Heart left ventricle (tissue), 16 donors: ENCODE measurements at regions not wholly inside any gene's neighbourhood (a gene's known extent, or its start where the extent isn't known, plus 50 kb on each side); places are given as distances from the start of the nearest gene placed in this dataset.

Experiments
- ATAC-seq, 4 donors: fragments of 200-7000 bp; cut with Tn5 transposase; one replicate each; pipeline ENCODE4 v1.9.1; 2020 to 2022; ENCODE audit warnings: moderate library complexity in 4 of 4, mild to moderate bottlenecking in 3 of 4, moderate number of reproducible peaks in 1 of 4
- DNase-seq, 5 donors: peaks; one replicate each; pipeline ENCODE4 v3.0.0-alpha.2; 2020
- H3K27ac ChIP-seq, 12 donors: fragments of 200-600 bp; sonication (generic) in 4 of 12; one replicate each; pipeline versions ENCODE4 v1.5.0 to v1.8.0; 2016 to 2022; ENCODE audit warnings: mild to moderate bottlenecking in 2 of 12
- H3K27me3 ChIP-seq, 9 donors: fragments of 200-600 bp; sonication (generic) in 2 of 9; one replicate each; pipeline versions ENCODE4 v1.5.1 to v1.8.0; 2016 to 2022; ENCODE audit warnings: mild to moderate bottlenecking in 3 of 9
- H3K36me3 ChIP-seq, 9 donors: fragments of 200-600 bp; sonication (generic) in 2 of 9; one replicate each; pipeline versions ENCODE4 v1.5.0 to v1.8.0; 2018 to 2022; ENCODE audit warnings: mild to moderate bottlenecking in 2 of 9
- H3K4me1 ChIP-seq, 12 donors: fragments of 200-600 bp; sonication (generic) in 4 of 12; one replicate each; pipeline versions ENCODE4 v1.5.0 to v1.8.0; 2016 to 2022; ENCODE audit warnings: mild to moderate bottlenecking in 3 of 12
- H3K4me3 ChIP-seq, 12 donors: fragments of 200-600 bp; sonication (generic) in 4 of 12; one replicate each; pipeline versions ENCODE4 v1.5.0 to v1.8.0; 2017 to 2022; ENCODE audit warnings: mild to moderate bottlenecking in 9 of 12, moderate library complexity in 4 of 12
- H3K9me3 ChIP-seq, 12 donors: fragments of 200-600 bp; sonication (generic) in 4 of 12; one replicate each; pipeline versions ENCODE4 v1.5.0 to v1.8.0; 2016 to 2022; ENCODE audit warnings: mild to moderate bottlenecking in 1 of 12
- POLR2A ChIP-seq, 2 donors: fragments of 450-650 bp; IDR thresholded peaks; one replicate each; pipeline ENCODE4 v1.6.1; 2017; ENCODE audit warnings: antibody characterized with exemption in 2 of 2, mild to moderate bottlenecking in 2 of 2, moderate library complexity in 2 of 2
- WGBS, 4 donors: extraction: QIAGEN DNeasy Blood & Tissue Kit in 2 of 4; methylation state at CpG; one replicate each; pipeline versions ENCODE4 v1.1.5 to v1.1.7; 2013 to 2018; 5-methylcytosine and 5-hydroxymethylcytosine counted together
- intact Hi-C, 10 donors: fragments of 100-400 bp; cut with DNase I; formaldehyde crosslinking; loops; one replicate each; pipeline versions ENCODE4 v1.11.1 to v1.14.2; 2022
- TF ChIP-seq, protein P1 (sequence below), 12 donors: fragments of 200-600 bp; sonication (generic) in 4 of 12; IDR thresholded peaks; one replicate each; pipeline versions ENCODE4 v1.5.0 to v1.8.0; 2018 to 2022; ENCODE audit warnings: antibody characterized with exemption in 12 of 12, mild to moderate bottlenecking in 5 of 12
- donor health status: ischemic (EF 13 %, LVEDD 7.1; RV severe dilation, severe dysfunction).
- donor health status: healthy with polysubstance abuse.
- donor health status: DM: no; HTN: yes; CAD: no.
- donor health status: DM: no; HTN: no; CAD: no.
- donor health status: ischemic (EF 25% LVEDD 6.9; RV normal size, moderate dysfunction).
- donor health status: ischemic (EF 25% LVEDD 5.7; RV mildly dilated, moderate dysfunction).
- donor health status: healthy.
- donor health status: DM: yes; HTN: yes; CAD: no.
- donor health status: ischemic (EF 35%, LVEDD 5.7; RV mildly dilated, moderate dysfunction).
- donor health status: nonischemic (EF 11% LVEDD 7.7; RV severe dilation, severe dysfunction).
- donor health status: DM: yes; HTN: yes; CAD: no.
- donor health status: PGD.
- donor health status: ischemic (EF 29% LVEDD 5.4; RV normal size, mild dysfunction).
- donor health status: nonischemic (EF 23%, LVEDD 6.1; RV moderate dilation, normal function).

DNA sequence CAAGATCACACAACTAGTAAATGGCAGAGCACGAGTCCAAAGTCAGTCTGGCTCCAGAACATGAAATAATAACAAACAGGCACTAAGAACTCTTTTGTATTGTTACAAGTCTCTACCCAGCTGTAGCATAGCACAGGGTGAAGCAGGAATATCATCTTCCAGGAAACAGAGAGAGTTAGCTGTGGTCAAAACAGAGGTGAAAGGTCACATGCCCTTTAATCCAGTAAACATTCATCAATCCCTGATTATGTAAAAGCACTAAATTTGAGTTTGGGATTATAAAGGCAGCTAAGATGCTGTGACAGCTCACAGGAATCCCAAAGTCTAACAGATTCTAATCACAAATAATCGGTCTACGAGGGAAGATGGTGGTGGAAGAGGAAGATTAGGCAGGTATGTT lies 133.0 kb upstream of the ASTN2 start:
- Histone ChIP-seq H3K27me3 (peaks cover 0 to 15% (median 0%) of the 10 kb centered on the region in 9 donors), H3K4me1 (peaks cover 0 to 4% (median 0%) of the 10 kb centered on the region in 12 donors), H3K9me3 (no peaks in the 10 kb centered on the region), H3K27ac (no peak overlapping the region), H3K36me3 (no peaks in the 10 kb centered on the region), H3K4me3 (no peak overlapping the region)
- no peak for ATAC-seq
- intact Hi-C loops = no loop called here
- DNase-seq = no peak
- 80 to 86% (median 83%) methylated on average over 3 of the region's 3 CpGs for WGBS, 4 donors
- no peak for TF ChIP-seq POLR2A (IDR thresholded peaks at IDR 0.05)
- TF ChIP-seq, protein P1, sequence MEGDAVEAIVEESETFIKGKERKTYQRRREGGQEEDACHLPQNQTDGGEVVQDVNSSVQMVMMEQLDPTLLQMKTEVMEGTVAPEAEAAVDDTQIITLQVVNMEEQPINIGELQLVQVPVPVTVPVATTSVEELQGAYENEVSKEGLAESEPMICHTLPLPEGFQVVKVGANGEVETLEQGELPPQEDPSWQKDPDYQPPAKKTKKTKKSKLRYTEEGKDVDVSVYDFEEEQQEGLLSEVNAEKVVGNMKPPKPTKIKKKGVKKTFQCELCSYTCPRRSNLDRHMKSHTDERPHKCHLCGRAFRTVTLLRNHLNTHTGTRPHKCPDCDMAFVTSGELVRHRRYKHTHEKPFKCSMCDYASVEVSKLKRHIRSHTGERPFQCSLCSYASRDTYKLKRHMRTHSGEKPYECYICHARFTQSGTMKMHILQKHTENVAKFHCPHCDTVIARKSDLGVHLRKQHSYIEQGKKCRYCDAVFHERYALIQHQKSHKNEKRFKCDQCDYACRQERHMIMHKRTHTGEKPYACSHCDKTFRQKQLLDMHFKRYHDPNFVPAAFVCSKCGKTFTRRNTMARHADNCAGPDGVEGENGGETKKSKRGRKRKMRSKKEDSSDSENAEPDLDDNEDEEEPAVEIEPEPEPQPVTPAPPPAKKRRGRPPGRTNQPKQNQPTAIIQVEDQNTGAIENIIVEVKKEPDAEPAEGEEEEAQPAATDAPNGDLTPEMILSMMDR (IDR thresholded peaks at IDR 0.05) = no peak

DNA sequence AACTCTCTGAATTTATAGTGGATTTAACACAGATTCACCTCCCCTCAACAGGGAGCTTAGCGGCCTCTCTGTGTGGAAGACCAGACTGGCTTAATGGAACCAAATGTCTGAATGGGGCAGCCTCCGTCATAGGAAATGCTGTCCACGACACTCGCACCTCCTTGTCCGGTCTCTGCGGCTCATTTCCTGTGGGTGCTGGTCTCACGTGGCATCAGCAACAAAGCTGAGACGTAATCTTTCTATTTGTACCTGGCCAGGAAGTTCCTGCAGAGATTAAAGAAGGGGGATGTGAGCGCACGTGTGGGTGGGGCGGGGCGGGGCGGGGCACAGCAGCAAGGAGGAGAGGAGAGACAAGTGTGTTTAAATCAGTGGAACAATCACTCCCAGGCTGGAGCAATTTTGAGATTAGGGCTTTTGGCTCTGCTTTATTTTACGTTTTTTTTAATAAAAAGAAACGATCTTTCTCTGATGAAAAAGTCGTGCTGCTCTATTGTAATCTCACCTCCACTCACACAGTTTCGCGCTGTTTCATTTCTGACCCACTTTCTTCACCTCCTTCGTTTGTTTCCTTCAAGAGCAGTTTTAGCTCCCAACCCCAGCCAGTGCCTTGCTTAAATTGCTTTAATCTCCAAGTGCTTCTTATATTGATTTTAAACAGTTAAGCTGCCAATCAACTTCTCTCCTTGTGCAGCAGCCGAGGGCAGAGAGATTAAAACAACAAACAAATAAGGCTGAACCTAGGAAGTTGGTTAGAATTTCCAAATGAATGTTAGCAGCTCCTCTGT lies 132.2 kb upstream of the ASTN2 start:
- H3K4me3 ChIP-seq = no peak overlapping the region
- WGBS, 4 donors = 26 to 45% (median 28%) methylated on average over 20 of the region's 20 CpGs
- DNase-seq (peak in 2 of 5 donors; percentile 10 to 25), ATAC-seq (peak in 1 of 4 donors; percentile 95)
- peaks cover 0 to 15% (median 0%) of the 10 kb centered on the region in 9 donors for H3K27me3 ChIP-seq
- H3K4me1 ChIP-seq = peaks cover 0 to 4% (median 0%) of the 10 kb centered on the region in 12 donors
- intact Hi-C loops = no loop called here
- H3K9me3 ChIP-seq = no peaks in the 10 kb centered on the region
- no peaks in the 10 kb centered on the region for H3K36me3 ChIP-seq
- TF ChIP-seq, protein P1 (IDR thresholded peaks at IDR 0.05) = no peak
- TF ChIP-seq POLR2A (IDR thresholded peaks at IDR 0.05) = no peak
- H3K27ac ChIP-seq = peak overlapping the region in 1 of 12 donors; percentile 13

DNA sequence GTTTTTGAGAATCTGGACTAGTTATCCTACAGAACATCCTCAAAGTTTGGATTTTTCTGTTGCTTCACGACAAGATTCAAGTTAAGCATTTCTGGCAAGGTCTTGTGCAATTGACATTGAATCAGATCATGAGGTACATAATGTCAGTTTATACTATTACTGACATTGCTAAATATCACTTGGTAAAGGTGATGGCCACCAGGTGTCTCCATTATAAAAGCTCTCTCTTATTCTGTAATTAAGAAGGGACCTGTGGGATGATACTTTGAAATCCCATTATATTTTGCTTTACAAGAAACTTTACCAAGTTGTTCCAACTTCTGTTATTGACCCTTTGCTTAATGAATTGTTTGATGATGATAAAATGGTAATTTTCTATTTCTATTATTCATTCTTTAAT lies 131.0 kb upstream of the ASTN2 start:
- H3K27me3 ChIP-seq = peaks cover 0 to 15% (median 0%) of the 10 kb centered on the region in 9 donors
- intact Hi-C loops = no loop called here
- H3K27ac ChIP-seq = no peak overlapping the region
- no peak for DNase-seq
- WGBS, 4 donors = 79 to 89% (median 84%) methylated on average over 1 of the region's 1 CpG
- no peak for ATAC-seq
- no peak overlapping the region for H3K4me3 ChIP-seq
- H3K4me1 ChIP-seq = peaks cover 0 to 4% (median 0%) of the 10 kb centered on the region in 12 donors
- no peaks in the 10 kb centered on the region for H3K36me3 ChIP-seq
- TF ChIP-seq, protein P1 (IDR thresholded peaks at IDR 0.05) = no peak
- TF ChIP-seq POLR2A (IDR thresholded peaks at IDR 0.05) = no peak
- H3K9me3 ChIP-seq = no peaks in the 10 kb centered on the region

DNA sequence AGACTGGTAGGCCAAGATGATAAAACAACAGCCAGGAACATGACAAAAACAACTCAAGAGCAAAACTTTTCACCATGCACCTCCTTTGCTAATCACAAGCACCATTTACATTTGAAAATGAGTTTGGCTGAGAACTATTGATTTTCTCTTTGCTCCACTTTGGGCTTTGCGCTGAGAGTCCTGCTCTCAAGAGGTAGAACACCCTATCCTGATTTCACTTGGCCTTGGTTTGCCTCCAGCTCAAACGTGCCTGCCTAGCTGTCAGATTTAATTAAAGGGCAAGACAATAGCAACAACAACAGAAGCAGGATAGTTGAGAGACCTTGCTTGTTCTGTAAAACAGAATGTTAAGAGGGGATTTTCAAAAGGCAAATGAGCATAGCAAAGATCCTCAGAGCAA lies 128.2 kb upstream of the ASTN2 start:
- no peak for TF ChIP-seq POLR2A (IDR thresholded peaks at IDR 0.05)
- TF ChIP-seq, protein P1 (IDR thresholded peaks at IDR 0.05) = no peak
- Histone ChIP-seq H3K4me3 (no peak overlapping the region), H3K9me3 (no peaks in the 10 kb centered on the region), H3K4me1 (peaks cover 0 to 4% (median 0%) of the 10 kb centered on the region in 12 donors), H3K27me3 (peaks cover 0 to 15% (median 0%) of the 10 kb centered on the region in 9 donors), H3K36me3 (no peaks in the 10 kb centered on the region), H3K27ac (no peak overlapping the region)
- no peak for ATAC-seq
- no peak for DNase-seq
- 35 to 40% (median 37%) methylated on average over 2 of the region's 2 CpGs for WGBS, 4 donors
- intact Hi-C loops = no loop called here
